H1 (cell line): ENCODE measurements at regions not wholly inside any gene's neighbourhood (a gene's known extent, or its start where the extent isn't known, plus 50 kb on each side); places are given as distances from the start of the nearest gene placed in this dataset.

Experiments
- ATF2 ChIP-seq: IDR thresholded peaks from 2 replicates; pipeline ENCODE4 v1.6.1; 2012; ENCODE audit warnings: low read length, inconsistent platforms
- CHD1 ChIP-seq: IDR thresholded peaks from 2 replicates; pipeline ENCODE4 v1.6.1; 2012; ENCODE audit warnings: low read depth, low read length, improper control_type of control experiment
- CTCF ChIP-seq, 3 experiments: IDR thresholded peaks; 1 replicate in 2 of 3; 2 replicates in 1 of 3; pipeline versions ENCODE4 v1.5.1 to v1.6.1; 2011; ENCODE audit warnings: low read length in 3 of 3, mild to moderate bottlenecking in 3 of 3, inconsistent platforms in 2 of 3, low read depth in 1 of 3, moderate library complexity in 1 of 3; ENCODE audit not compliant: insufficient read depth in 1 of 3; ENCODE audit errors: control extremely low read depth in 1 of 3
- EZH2 ChIP-seq: fragments of 200-600 bp; sonication (generic); IDR thresholded peaks from 2 replicates; pipeline ENCODE4 v1.7.1; 2012; ENCODE audit warnings: low read depth, mild to moderate bottlenecking, moderate library complexity, low read length, inconsistent platforms; ENCODE audit not compliant: severe bottlenecking
- MAFK ChIP-seq: IDR thresholded peaks from 2 replicates; pipeline ENCODE4 v1.6.1; 2012; ENCODE audit warnings: low read depth, mild to moderate bottlenecking, improper control_type of control experiment, low read length
- NANOG ChIP-seq: IDR thresholded peaks from 2 replicates; pipeline ENCODE4 v1.6.1; 2011; ENCODE audit warnings: low read length, low read depth, mild to moderate bottlenecking, inconsistent platforms; ENCODE audit not compliant: insufficient read depth, poor library complexity, severe bottlenecking
- PHF8 ChIP-seq: fragments of 200-600 bp; sonication (generic); conservative IDR thresholded peaks from 2 replicates; pipeline ENCODE4 v1.7.1; 2012; ENCODE audit warnings: low read depth, mild to moderate bottlenecking, inconsistent platforms, low read length, moderate library complexity
- RAD21 ChIP-seq, 2 experiments: IDR thresholded peaks in 1 of 2; conservative IDR thresholded peaks in 1 of 2; 2 replicates each; pipeline ENCODE4 v1.6.1; 2011; ENCODE audit warnings: low read depth in 2 of 2, low read length in 2 of 2, improper control_type of control experiment in 1 of 2, inconsistent platforms in 1 of 2, mild to moderate bottlenecking in 1 of 2, moderate library complexity in 1 of 2
- SP1 ChIP-seq: IDR thresholded peaks from 2 replicates; pipeline ENCODE4 v1.6.1; 2011; ENCODE audit warnings: low read depth, low read length
- SP2 ChIP-seq: IDR thresholded peaks from 2 replicates; pipeline ENCODE4 v1.6.1; 2012; ENCODE audit warnings: mild to moderate bottlenecking, low read length, inconsistent platforms
- USF2 ChIP-seq: IDR thresholded peaks from 2 replicates; pipeline ENCODE4 v1.6.1; 2011; ENCODE audit warnings: low read length, improper control_type of control experiment

GRCh38 chr4:79473439-79473724 lies 65.4 kb upstream of the GK2 start:
- no peak for TF ChIP-seq CTCF (IDR thresholded peaks at IDR 0.05; ENCODE audit: control extremely low read depth in 1 of 3, insufficient read depth in 1 of 3, low read depth in 1 of 3, low read length in 3 of 3)
- TF ChIP-seq SP2, result no peak
- no peak for TF ChIP-seq PHF8
- TF ChIP-seq CHD1, result no peak
- no peak for TF ChIP-seq EZH2
- no peak for TF ChIP-seq RAD21 (IDR thresholded peaks at IDR 0.05 in 1 of 2, conservative IDR thresholded peaks at IDR 0.05 in 1 of 2; ENCODE audit: low read depth in 2 of 2, low read length in 2 of 2)
- TF ChIP-seq USF2, result no peak
- no peak for TF ChIP-seq MAFK
- no peak for TF ChIP-seq SP1
- TF ChIP-seq NANOG, result no peak
- no peak for TF ChIP-seq ATF2
